Liver (tissue), 8 donors: ENCODE measurements at regions not wholly inside any gene's neighbourhood (a gene's known extent, or its start where the extent isn't known, plus 50 kb on each side); places are given as distances from the start of the nearest gene placed in this dataset.

Source experiments
- DNase-seq: peaks from one replicate; pipeline ENCODE4 v3.0.0-alpha.2; 2017; ENCODE audit warnings: low spot score
- H3K27ac ChIP-seq, 2 donors: one replicate each; pipeline ENCODE4 v1.7.0; 2013; ENCODE audit warnings: inconsistent platforms in 2 of 2, low read length in 2 of 2, control low read depth in 1 of 2, low read depth in 1 of 2, mild to moderate bottlenecking in 1 of 2
- H3K27me3 ChIP-seq, 4 donors: one replicate each; pipeline versions ENCODE4 v1.6.1 to v1.7.0; 2013; ENCODE audit warnings: low read length in 3 of 4, inconsistent platforms in 1 of 4, mild to moderate bottlenecking in 1 of 4, moderate library complexity in 1 of 4; ENCODE audit not compliant: control insufficient read depth in 4 of 4, insufficient read depth in 4 of 4
- H3K36me3 ChIP-seq, 4 donors: one replicate each; pipeline versions ENCODE4 v1.6.1 to v1.7.0; 2013; ENCODE audit warnings: low read length in 3 of 4, mild to moderate bottlenecking in 3 of 4, low read depth in 1 of 4, moderate library complexity in 1 of 4; ENCODE audit not compliant: control insufficient read depth in 4 of 4, insufficient read depth in 3 of 4
- H3K4me1 ChIP-seq, 4 donors: one replicate each; pipeline versions ENCODE4 v1.6.1 to v1.7.0; 2013; ENCODE audit warnings: low read length in 3 of 4, mild to moderate bottlenecking in 3 of 4, moderate library complexity in 1 of 4; ENCODE audit not compliant: control insufficient read depth in 4 of 4, insufficient read depth in 4 of 4
- H3K4me3 ChIP-seq, 3 donors: one replicate each; pipeline versions ENCODE4 v1.6.1 to v1.7.0; 2013; ENCODE audit warnings: low read length in 3 of 3, control low read depth in 1 of 3, low read depth in 1 of 3, mild to moderate bottlenecking in 1 of 3
- H3K9ac ChIP-seq, 2 donors: one replicate each; pipeline ENCODE4 v1.7.0; 2013; ENCODE audit warnings: low read length in 2 of 2, mild to moderate bottlenecking in 2 of 2, moderate library complexity in 2 of 2, control low read depth in 1 of 2, low read depth in 1 of 2
- H3K9me3 ChIP-seq, 4 donors: one replicate each; pipeline versions ENCODE4 v1.6.1 to v1.7.0; 2013; ENCODE audit warnings: low read length in 3 of 4; ENCODE audit not compliant: control insufficient read depth in 4 of 4
- EGR1 ChIP-seq, 2 donors: IDR thresholded peaks; 2 replicates each; pipeline ENCODE4 v1.6.1; 2016 to 2018; ENCODE audit warnings: antibody characterized with exemption in 2 of 2, low read depth in 2 of 2
- FOXA1 ChIP-seq: IDR thresholded peaks from 2 replicates; pipeline ENCODE4 v1.6.1; 2016; ENCODE audit warnings: antibody characterized with exemption
- FOXA2 ChIP-seq: IDR thresholded peaks from 2 replicates; pipeline ENCODE4 v1.6.1; 2016; ENCODE audit warnings: antibody characterized with exemption
- GABPA ChIP-seq, 2 donors: IDR thresholded peaks in 1 of 2; conservative IDR thresholded peaks in 1 of 2; 2 replicates each; pipeline ENCODE4 v1.6.1; 2016; ENCODE audit warnings: antibody characterized with exemption in 2 of 2, mild to moderate bottlenecking in 1 of 2, moderate library complexity in 1 of 2
- HNF4A ChIP-seq, 2 donors: conservative IDR thresholded peaks; 2 replicates each; pipeline ENCODE4 v1.6.1; 2016; ENCODE audit warnings: antibody characterized with exemption in 2 of 2, mild to moderate bottlenecking in 2 of 2
- HNF4G ChIP-seq: IDR thresholded peaks from 2 replicates; pipeline ENCODE4 v1.6.1; 2016; ENCODE audit warnings: antibody characterized with exemption
- JUND ChIP-seq, 2 donors: IDR thresholded peaks; 2 replicates each; pipeline ENCODE4 v1.6.1; 2016; ENCODE audit warnings: antibody characterized with exemption in 2 of 2
- NR2F2 ChIP-seq: IDR thresholded peaks from 2 replicates; pipeline ENCODE4 v1.6.1; 2016; ENCODE audit warnings: antibody characterized with exemption
- RXRA ChIP-seq, 2 donors: IDR thresholded peaks; 2 replicates each; pipeline ENCODE4 v1.6.1; 2017 to 2018; ENCODE audit warnings: antibody characterized with exemption in 2 of 2, mild to moderate bottlenecking in 1 of 2
- SP1 ChIP-seq: IDR thresholded peaks from 2 replicates; pipeline ENCODE4 v1.6.1; 2018; ENCODE audit warnings: antibody characterized with exemption, mild to moderate bottlenecking
- TAF1 ChIP-seq: conservative IDR thresholded peaks from 2 replicates; pipeline ENCODE4 v1.6.1; 2016; ENCODE audit warnings: antibody characterized with exemption, mild to moderate bottlenecking
- YY1 ChIP-seq: IDR thresholded peaks from 2 replicates; pipeline ENCODE4 v1.6.1; 2016; ENCODE audit warnings: antibody characterized with exemption, mild to moderate bottlenecking
- WGBS: extraction: QIAGEN DNeasy Blood & Tissue Kit; methylation state at CpG from one replicate; pipeline ENCODE4 v1.1.7; 2013; 5-methylcytosine and 5-hydroxymethylcytosine counted together
- TF ChIP-seq, protein P1 (sequence below): IDR thresholded peaks from 2 replicates; pipeline ENCODE4 v1.6.1; 2016; ENCODE audit warnings: antibody characterized with exemption
- TF ChIP-seq, protein P2 (sequence below): fragments of 150-350 bp; IDR thresholded peaks from 2 replicates; pipeline ENCODE4 v1.5.1; 2017; ENCODE audit warnings: improper control_type of control experiment, low read depth, low read length; ENCODE audit not compliant: missing input control
- TF ChIP-seq, protein P3 (sequence below): IDR thresholded peaks from 2 replicates; pipeline ENCODE4 v1.6.1; 2016; ENCODE audit warnings: antibody characterized with exemption
- TF ChIP-seq, protein P4 (sequence below): IDR thresholded peaks from 2 replicates; pipeline ENCODE4 v1.6.1; 2016; ENCODE audit warnings: antibody characterized with exemption, mild to moderate bottlenecking
- TF ChIP-seq, protein P5 (sequence below): IDR thresholded peaks from 2 replicates; pipeline ENCODE4 v1.6.1; 2016; ENCODE audit warnings: antibody characterized with exemption
- donor health status: healthy.
- donor health status: healthy.
- donor health status: healthy.
- donor health status: healthy.
- donor health status: healthy.

DNA sequence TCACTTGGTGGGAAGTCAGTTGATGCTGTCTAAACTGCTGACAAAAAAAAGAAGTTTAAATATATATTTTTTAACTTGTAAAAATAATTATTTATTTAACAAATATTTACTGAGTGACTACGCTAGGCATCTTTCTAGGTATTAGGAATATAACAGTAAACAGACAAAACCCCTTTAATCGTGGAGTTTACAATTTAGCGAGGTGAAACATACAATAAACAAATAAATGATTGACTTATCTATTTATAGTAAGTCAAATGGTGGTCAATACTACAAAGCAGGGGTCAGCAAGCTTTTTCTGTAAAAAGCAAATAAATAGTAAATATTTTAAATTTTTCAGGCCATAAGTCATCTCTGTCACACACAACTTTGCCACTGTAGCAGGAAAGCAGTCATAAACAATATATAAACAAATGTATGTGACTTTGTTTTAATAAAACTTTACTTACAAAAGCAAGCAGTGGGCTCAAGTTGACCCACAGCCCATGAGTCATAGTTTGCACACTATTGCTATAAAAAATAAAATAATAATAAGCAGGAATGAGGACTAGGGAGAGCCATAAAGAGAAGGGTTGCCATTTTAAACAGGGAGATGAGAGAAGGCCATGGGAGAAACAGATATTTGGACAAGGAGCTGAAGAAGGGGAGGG is 263.9 kb downstream of the PLPP3 start:
- Histone ChIP-seq H3K27ac (no peak overlapping the region), H3K27me3 (no peaks in the 10 kb centered on the region), H3K9me3 (peaks cover 0 to 2% (median 0%) of the 10 kb centered on the region in 4 donors), H3K9ac (no peak overlapping the region), H3K4me1 (no peaks in the 10 kb centered on the region), H3K36me3 (no peaks in the 10 kb centered on the region), H3K4me3 (no peak overlapping the region)
- TF ChIP-seq JUND (IDR thresholded peaks at IDR 0.05) (no peak), RXRA (IDR thresholded peaks at IDR 0.05) (no peak), EGR1 (IDR thresholded peaks at IDR 0.05; ENCODE audit: low read depth in 2 of 2) (no peak), FOXA2 (no peak), FOXA1 (no peak), HNF4G (no peak), GABPA (IDR thresholded peaks at IDR 0.05 in 1 of 2, conservative IDR thresholded peaks at IDR 0.05 in 1 of 2) (no peak), NR2F2 (no peak), YY1 (no peak), SP1 (no peak), HNF4A (conservative IDR thresholded peaks at IDR 0.05) (no peak), TAF1 (no peak)
- TF ChIP-seq, protein P1, sequence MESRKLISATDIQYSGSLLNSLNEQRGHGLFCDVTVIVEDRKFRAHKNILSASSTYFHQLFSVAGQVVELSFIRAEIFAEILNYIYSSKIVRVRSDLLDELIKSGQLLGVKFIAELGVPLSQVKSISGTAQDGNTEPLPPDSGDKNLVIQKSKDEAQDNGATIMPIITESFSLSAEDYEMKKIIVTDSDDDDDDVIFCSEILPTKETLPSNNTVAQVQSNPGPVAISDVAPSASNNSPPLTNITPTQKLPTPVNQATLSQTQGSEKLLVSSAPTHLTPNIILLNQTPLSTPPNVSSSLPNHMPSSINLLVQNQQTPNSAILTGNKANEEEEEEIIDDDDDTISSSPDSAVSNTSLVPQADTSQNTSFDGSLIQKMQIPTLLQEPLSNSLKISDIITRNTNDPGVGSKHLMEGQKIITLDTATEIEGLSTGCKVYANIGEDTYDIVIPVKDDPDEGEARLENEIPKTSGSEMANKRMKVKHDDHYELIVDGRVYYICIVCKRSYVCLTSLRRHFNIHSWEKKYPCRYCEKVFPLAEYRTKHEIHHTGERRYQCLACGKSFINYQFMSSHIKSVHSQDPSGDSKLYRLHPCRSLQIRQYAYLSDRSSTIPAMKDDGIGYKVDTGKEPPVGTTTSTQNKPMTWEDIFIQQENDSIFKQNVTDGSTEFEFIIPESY, result no peak
- TF ChIP-seq, protein P2, sequence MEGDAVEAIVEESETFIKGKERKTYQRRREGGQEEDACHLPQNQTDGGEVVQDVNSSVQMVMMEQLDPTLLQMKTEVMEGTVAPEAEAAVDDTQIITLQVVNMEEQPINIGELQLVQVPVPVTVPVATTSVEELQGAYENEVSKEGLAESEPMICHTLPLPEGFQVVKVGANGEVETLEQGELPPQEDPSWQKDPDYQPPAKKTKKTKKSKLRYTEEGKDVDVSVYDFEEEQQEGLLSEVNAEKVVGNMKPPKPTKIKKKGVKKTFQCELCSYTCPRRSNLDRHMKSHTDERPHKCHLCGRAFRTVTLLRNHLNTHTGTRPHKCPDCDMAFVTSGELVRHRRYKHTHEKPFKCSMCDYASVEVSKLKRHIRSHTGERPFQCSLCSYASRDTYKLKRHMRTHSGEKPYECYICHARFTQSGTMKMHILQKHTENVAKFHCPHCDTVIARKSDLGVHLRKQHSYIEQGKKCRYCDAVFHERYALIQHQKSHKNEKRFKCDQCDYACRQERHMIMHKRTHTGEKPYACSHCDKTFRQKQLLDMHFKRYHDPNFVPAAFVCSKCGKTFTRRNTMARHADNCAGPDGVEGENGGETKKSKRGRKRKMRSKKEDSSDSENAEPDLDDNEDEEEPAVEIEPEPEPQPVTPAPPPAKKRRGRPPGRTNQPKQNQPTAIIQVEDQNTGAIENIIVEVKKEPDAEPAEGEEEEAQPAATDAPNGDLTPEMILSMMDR, result no peak
- TF ChIP-seq, protein P3, sequence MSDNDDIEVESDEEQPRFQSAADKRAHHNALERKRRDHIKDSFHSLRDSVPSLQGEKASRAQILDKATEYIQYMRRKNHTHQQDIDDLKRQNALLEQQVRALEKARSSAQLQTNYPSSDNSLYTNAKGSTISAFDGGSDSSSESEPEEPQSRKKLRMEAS, result no peak
- TF ChIP-seq, protein P4, sequence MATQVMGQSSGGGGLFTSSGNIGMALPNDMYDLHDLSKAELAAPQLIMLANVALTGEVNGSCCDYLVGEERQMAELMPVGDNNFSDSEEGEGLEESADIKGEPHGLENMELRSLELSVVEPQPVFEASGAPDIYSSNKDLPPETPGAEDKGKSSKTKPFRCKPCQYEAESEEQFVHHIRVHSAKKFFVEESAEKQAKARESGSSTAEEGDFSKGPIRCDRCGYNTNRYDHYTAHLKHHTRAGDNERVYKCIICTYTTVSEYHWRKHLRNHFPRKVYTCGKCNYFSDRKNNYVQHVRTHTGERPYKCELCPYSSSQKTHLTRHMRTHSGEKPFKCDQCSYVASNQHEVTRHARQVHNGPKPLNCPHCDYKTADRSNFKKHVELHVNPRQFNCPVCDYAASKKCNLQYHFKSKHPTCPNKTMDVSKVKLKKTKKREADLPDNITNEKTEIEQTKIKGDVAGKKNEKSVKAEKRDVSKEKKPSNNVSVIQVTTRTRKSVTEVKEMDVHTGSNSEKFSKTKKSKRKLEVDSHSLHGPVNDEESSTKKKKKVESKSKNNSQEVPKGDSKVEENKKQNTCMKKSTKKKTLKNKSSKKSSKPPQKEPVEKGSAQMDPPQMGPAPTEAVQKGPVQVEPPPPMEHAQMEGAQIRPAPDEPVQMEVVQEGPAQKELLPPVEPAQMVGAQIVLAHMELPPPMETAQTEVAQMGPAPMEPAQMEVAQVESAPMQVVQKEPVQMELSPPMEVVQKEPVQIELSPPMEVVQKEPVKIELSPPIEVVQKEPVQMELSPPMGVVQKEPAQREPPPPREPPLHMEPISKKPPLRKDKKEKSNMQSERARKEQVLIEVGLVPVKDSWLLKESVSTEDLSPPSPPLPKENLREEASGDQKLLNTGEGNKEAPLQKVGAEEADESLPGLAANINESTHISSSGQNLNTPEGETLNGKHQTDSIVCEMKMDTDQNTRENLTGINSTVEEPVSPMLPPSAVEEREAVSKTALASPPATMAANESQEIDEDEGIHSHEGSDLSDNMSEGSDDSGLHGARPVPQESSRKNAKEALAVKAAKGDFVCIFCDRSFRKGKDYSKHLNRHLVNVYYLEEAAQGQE, result no peak
- TF ChIP-seq, protein P5, sequence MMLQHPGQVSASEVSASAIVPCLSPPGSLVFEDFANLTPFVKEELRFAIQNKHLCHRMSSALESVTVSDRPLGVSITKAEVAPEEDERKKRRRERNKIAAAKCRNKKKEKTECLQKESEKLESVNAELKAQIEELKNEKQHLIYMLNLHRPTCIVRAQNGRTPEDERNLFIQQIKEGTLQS, result no peak
- DNase-seq, result no peak
- WGBS, result 97% methylated on average over 3 of the region's 3 CpGs
